Omental fat pad (tissue), 3 donors: ENCODE measurements at regions not wholly inside any gene's neighbourhood (a gene's known extent, or its start where the extent isn't known, plus 50 kb on each side); places are given as distances from the start of the nearest gene placed in this dataset.

Source experiments
- ATAC-seq: fragments of 150-250 bp; one replicate; pipeline ENCODE4 v1.9.1; 2016; ENCODE audit warnings: mild to moderate bottlenecking, moderate library complexity; ENCODE audit not compliant: low FRiP score
- DNase-seq: peaks from one replicate; pipeline ENCODE4 v3.0.0-alpha.2; 2019; ENCODE audit warnings: low spot score
- TF ChIP-seq, protein P1 (sequence below), 3 donors: fragments of 450-650 bp; IDR thresholded peaks; one replicate each; pipeline ENCODE4 v1.5.1; 2016 to 2017; ENCODE audit warnings: antibody characterized with exemption in 3 of 3, mild to moderate bottlenecking in 3 of 3, moderate library complexity in 2 of 3

DNA sequence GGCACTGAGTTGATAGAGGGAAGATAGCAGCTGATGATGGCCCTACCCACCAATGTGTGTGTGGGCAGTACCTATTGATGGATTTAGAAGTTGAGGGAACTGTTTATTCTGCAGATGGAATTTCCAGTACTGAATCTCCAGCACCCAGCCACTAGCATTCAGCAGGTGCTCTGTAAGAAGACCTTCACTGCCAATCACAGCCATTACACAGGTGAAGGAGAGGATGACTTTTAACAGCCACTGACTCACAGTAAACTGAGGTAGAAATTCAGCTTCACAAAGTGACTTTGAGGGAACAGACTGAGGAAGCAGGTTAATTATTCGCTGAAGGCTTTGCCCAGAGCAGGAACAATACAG lies 107.8 kb downstream of the GGTLC2 start:
- TF ChIP-seq, protein P1, sequence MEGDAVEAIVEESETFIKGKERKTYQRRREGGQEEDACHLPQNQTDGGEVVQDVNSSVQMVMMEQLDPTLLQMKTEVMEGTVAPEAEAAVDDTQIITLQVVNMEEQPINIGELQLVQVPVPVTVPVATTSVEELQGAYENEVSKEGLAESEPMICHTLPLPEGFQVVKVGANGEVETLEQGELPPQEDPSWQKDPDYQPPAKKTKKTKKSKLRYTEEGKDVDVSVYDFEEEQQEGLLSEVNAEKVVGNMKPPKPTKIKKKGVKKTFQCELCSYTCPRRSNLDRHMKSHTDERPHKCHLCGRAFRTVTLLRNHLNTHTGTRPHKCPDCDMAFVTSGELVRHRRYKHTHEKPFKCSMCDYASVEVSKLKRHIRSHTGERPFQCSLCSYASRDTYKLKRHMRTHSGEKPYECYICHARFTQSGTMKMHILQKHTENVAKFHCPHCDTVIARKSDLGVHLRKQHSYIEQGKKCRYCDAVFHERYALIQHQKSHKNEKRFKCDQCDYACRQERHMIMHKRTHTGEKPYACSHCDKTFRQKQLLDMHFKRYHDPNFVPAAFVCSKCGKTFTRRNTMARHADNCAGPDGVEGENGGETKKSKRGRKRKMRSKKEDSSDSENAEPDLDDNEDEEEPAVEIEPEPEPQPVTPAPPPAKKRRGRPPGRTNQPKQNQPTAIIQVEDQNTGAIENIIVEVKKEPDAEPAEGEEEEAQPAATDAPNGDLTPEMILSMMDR (IDR thresholded peaks at IDR 0.05), result no peak
- DNase-seq, result no peak
- ATAC-seq, result no peak

DNA sequence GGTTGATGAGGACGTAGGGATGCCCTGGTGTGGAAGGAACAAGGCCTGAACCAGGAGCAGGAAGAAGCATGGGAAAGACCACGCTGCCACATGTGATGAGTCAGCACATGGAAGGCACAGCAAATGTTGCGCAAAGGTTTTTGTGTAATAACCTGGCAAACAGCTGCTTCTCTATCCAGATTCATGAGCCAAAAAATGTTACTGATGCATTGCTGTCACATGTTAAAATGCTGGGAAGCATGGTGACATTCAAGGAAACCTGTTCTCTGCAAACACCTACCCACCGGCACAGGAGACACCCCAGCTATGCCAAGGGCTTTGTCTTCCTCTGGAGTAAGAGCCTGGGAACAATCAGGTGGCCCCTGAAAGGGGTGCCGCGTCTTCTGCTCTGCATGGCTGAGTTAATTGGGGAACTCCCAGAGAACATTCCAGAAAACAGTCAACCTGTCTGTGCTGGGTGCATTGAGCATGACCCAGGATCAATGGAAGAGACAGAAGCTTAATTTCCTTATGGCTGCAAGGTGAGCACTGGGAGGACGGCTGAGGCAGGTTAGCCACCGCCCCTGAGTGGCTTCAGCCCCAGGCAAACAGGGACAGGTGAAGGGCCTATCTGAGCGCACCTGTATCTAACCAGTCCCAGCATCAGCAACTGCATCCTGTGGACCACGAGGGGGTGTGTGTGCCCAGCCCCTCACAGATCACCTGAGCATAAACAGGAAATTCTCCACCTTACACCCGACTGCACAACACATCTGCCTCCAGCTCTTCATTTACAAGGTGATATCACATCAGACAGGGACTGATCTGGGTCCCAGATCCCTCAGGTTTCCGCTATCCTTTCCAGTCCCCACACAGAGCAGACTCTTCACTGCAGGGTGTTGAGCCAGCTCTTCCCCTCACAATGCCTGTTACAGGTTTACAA lies 108.4 kb downstream of the GGTLC2 start:
- peak; percentile 72 for ATAC-seq
- no peak for DNase-seq
- TF ChIP-seq, protein P1 (IDR thresholded peaks at IDR 0.05), result no peak

DNA sequence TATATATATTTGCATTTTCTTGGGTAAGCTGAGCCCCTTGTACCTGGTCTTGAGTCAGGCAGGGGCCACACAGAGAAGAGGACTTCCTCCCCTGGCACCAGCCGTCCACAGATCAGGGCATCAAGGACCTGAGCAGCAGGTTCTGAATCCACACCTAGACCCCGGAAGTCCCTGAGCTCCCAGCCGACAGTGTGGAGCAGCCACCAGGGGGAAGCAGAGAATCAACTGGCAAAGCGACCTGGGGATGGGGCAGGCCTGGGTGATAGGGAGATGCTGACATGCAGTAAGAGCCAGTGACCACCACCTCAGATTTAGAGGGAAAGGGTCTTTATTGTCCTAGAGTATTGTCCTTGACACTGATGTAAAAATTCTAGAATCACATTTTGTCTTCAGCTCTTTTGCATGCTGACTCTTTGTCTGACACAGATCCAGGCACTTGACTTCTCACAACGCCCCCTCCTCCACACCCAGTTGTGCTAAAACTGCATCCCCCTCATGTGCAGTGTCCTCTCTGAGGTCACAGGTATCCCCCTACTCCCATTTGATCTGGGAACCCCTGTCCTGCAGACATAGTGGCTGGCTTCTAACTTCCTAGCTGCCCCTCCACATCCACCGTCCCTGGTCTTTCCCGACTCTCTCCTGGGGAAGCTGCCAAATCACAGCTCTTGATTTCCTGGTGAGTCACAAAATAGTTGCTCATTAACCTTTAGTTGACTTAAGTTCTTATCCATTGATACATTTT lies 109.3 kb downstream of the GGTLC2 start:
- DNase-seq, result no peak
- ATAC-seq, result no peak
- TF ChIP-seq, protein P1 (IDR thresholded peaks at IDR 0.05), result no peak

DNA sequence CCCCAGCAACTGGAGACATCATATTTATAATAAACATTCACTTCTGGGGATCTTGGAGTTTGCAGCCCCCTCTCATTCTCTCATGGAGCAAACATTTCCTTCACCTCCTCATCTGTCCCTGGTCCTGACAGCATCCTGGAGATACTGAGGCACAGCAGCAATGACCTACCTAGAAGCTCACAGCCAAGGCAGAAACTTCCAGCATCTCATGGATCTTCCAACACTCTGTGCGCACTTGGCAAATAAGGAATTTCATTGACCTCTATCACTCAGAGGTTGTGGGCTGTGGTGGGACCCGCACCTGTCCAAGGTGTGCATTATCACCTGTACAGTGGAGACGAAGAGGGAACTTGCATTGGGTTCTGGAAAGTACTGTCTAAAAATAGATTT lies 109.8 kb downstream of the GGTLC2 start:
- TF ChIP-seq, protein P1 (IDR thresholded peaks at IDR 0.05), result no peak
- no peak for DNase-seq

DNA sequence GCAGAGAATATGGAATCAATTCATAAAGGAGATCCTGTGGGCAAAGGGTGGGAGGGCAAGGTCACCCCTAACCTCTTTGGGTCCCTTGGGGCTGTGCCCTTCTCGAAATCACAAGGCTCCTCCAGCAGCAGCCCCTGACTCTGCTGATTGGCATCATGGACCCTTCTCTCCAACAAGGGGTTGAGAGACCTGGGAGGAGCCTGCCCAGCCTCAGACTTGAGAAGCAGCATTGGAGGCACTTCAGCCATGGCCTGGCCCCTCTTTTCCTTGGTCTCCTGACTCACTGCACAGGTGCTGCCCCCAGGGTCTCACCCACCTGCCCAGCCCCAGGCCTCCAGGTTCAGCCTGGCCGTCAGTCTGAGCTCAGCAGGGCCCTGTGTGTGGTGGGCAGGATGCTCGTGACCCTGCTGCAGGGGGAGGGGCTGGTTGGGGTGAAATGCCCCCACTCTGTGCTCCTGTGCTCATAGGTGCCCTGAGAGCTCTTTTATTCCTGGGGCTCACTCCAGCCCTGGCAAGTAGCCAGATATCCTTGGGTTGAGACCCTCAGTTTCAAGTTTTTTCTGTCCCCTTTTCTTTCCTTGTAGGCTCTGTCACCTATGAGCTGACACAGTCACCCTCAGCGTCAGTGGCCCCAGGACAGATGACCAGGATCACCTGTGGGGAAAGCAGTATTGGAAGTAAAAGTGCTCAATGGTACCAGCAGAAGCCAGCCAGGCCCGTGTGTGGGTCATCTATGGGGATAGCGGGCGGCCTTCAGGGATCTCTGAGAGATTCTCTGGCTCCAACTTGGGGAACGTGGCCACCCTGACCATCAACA lies 110.8 kb downstream of the GGTLC2 start:
- ATAC-seq (no peak), DNase-seq (no peak)
- TF ChIP-seq, protein P1 (IDR thresholded peaks at IDR 0.05), result no peak

More for the DNA sequence above, 109.8 kb downstream of the GGTLC2 start:
- ATAC-seq, result no peak

DNA sequence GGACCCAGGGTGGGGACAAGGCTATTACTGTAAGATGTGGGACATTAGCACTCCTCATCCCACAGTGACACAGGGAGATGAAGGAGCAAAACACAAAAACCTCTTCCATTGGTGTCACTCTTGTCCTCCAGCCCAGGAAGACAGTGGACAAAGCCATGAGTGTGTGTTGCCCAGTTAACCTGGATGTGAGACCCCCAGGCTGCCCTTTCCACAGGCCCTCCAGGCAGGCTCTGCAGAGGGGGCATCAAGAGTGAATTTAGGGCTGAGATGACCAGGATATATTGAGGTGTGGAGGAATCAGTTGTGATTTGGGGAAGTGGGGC lies 111.3 kb downstream of the GGTLC2 start:
- DNase-seq (no peak), ATAC-seq (no peak)
- TF ChIP-seq, protein P1 (IDR thresholded peaks at IDR 0.05), result no peak
